ENCODE measurements at regions not wholly inside any gene's neighbourhood (a gene's known extent, or its start where the extent isn't known, plus 50 kb on each side); places are given as distances from the start of the nearest gene placed in this dataset.

- H3K36me3 ChIP-seq (ENCODE audit: insufficient read depth), result no peaks in the 10 kb centered on the region
- no peak overlapping the region for H3K27ac Mint-ChIP-seq
- H3K27me3 Mint-ChIP-seq (ENCODE audit: insufficient read depth, low read depth, poor library complexity), result peaks cover 4% of the 10 kb centered on the region
Observed at GRCh38 chr20:10729785-10730184, 56.0 kb upstream of the JAG1 start.

GRCh38 chr20:10730629-10731183 lies 56.9 kb upstream of the JAG1 start:
- no peaks in the 10 kb centered on the region for H3K27me3 ChIP-seq (ENCODE audit: insufficient read depth)
- Mint-ChIP-seq H3K27ac (no peak overlapping the region), H3K4me1 (peaks cover 11% of the 10 kb centered on the region), H3K9me3 (no peaks in the 10 kb centered on the region; the same call in 2 of the 3 replicates), H3K27me3 (ENCODE audit: insufficient read depth, low read depth, poor library complexity) (peaks cover 2% of the 10 kb centered on the region), H3K4me3 (no peak overlapping the region), H3K36me3 (ENCODE audit: low read depth) (no peaks in the 10 kb centered on the region)
- H3F3A ChIP-seq (replicated peaks; ENCODE audit: low read depth), result no peaks in the 10 kb centered on the region
- H3K4me3 ChIP-seq, result no peak overlapping the region
- DNase-seq (ENCODE audit: low spot score) (no peak), ATAC-seq (no peak)
- no peaks in the 10 kb centered on the region for H4K20me1 ChIP-seq (replicated peaks; ENCODE audit: insufficient read depth)
- H3K9me2 ChIP-seq (ENCODE audit: insufficient read depth), result peaks cover 33% of the 10 kb centered on the region
- H3K79me2 ChIP-seq (replicated peaks; ENCODE audit: insufficient read depth), result no peaks in the 10 kb centered on the region
- no peak overlapping the region for H3K4me2 ChIP-seq
- no peak overlapping the region for H3K27ac ChIP-seq (ENCODE audit: low read depth)
- no peaks in the 10 kb centered on the region for H3K4me1 ChIP-seq (ENCODE audit: insufficient read depth)
- no peaks in the 10 kb centered on the region for H3K36me3 ChIP-seq (ENCODE audit: insufficient read depth)
- TF ChIP-seq JUNB (IDR thresholded peaks at IDR 0.05; ENCODE audit: unreplicated experiment) (no peak), NANOG (IDR thresholded peaks at IDR 0.05; ENCODE audit: borderline replicate concordance) (no peak), ZNF114 (CRISPR knock-in tag; IDR thresholded peaks at IDR 0.05) (no peak), ZNF331 (CRISPR knock-in tag; IDR thresholded peaks at IDR 0.05; ENCODE audit: low read depth) (no peak), EZH2phosphoT487 (IDR thresholded peaks at IDR 0.05; ENCODE audit: unreplicated experiment) (no peak), ZNF462 (CRISPR knock-in tag; IDR thresholded peaks at IDR 0.05) (no peak), EZH2 (IDR thresholded peaks at IDR 0.05; ENCODE audit: low read depth, unreplicated experiment) (no peak), POLR2AphosphoS5 (IDR thresholded peaks at IDR 0.05; ENCODE audit: low read depth) (no peak)
- H2AFZ ChIP-seq, result no peak overlapping the region

More at GRCh38 chr20:10729785-10730184, 56.0 kb upstream of the JAG1 start:
- Histone ChIP-seq H3K27ac (ENCODE audit: low read depth) (no peak overlapping the region), H3K9me2 (ENCODE audit: insufficient read depth) (peaks cover 33% of the 10 kb centered on the region), H3K79me2 (replicated peaks; ENCODE audit: insufficient read depth) (no peaks in the 10 kb centered on the region), H3K4me3 (no peak overlapping the region), H4K20me1 (replicated peaks; ENCODE audit: insufficient read depth) (no peaks in the 10 kb centered on the region), H2AFZ (no peak overlapping the region), H3F3A (replicated peaks; ENCODE audit: low read depth) (no peaks in the 10 kb centered on the region), H3K27me3 (ENCODE audit: insufficient read depth) (no peaks in the 10 kb centered on the region), H3K4me1 (ENCODE audit: insufficient read depth) (no peaks in the 10 kb centered on the region), H3K4me2 (no peak overlapping the region)
- TF ChIP-seq CREB1 (CRISPR knock-in tag; IDR thresholded peaks at IDR 0.05; ENCODE audit: low read depth), result no peak
- no peak for TF ChIP-seq EZH2phosphoT487 (IDR thresholded peaks at IDR 0.05; ENCODE audit: unreplicated experiment)
- TF ChIP-seq ETS1 (IDR thresholded peaks at IDR 0.05), result no peak
- TF ChIP-seq NANOG (IDR thresholded peaks at IDR 0.05; ENCODE audit: borderline replicate concordance), result no peak
- no peak for TF ChIP-seq EZH2 (IDR thresholded peaks at IDR 0.05; ENCODE audit: low read depth, unreplicated experiment)
- Mint-ChIP-seq H3K9me3 (no peaks in the 10 kb centered on the region; the same call in 2 of the 3 replicates), H3K4me3 (no peak overlapping the region), H3K36me3 (ENCODE audit: low read depth) (no peaks in the 10 kb centered on the region), H3K4me1 (peaks cover 11% of the 10 kb centered on the region)
- ATAC-seq (no peak), DNase-seq (ENCODE audit: low spot score) (no peak)

All from GM23338 (cell line).